LNCaP clone FGC (cell line): ENCODE measurements at regions not wholly inside any gene's neighbourhood (a gene's known extent, or its start where the extent isn't known, plus 50 kb on each side); places are given as distances from the start of the nearest gene placed in this dataset.

Experiments used
- DNase-seq: peaks from one replicate; pipeline ENCODE4 v3.0.0-alpha.2; 2011; ENCODE audit warnings: low read depth
- H3K4me3 ChIP-seq: 2 replicates; pipeline ENCODE4 v1.5.1; 2011; ENCODE audit warnings: mild to moderate bottlenecking, low read depth, low read length, control low read depth
- CTCF ChIP-seq: IDR thresholded peaks from 2 replicates; pipeline ENCODE4 v1.5.1; 2012; ENCODE audit warnings: mild to moderate bottlenecking; ENCODE audit not compliant: control insufficient read depth, insufficient read depth; ENCODE audit errors: extremely low read depth

GRCh38 chr9:108180541-108180940 lies 675.2 kb downstream of the ACTL7B start:
- no peak overlapping the region for H3K4me3 ChIP-seq
- DNase-seq: peak; percentile 47
- TF ChIP-seq CTCF: no peak

- no peak for TF ChIP-seq CTCF
- DNase-seq: no peak
- H3K4me3 ChIP-seq: no peak overlapping the region
Observed at GRCh38 chr9:108178318-108178717, 677.5 kb downstream of the ACTL7B start.

GRCh38 chr9:108168236-108168850 lies 678.8 kb upstream of the KLF4 start:
- no peak for TF ChIP-seq CTCF

GRCh38 chr9:108167136-108167900 lies 677.7 kb upstream of the KLF4 start:
- DNase-seq: no peak
- H3K4me3 ChIP-seq: no peak overlapping the region
- TF ChIP-seq CTCF: no peak

More at GRCh38 chr9:108168236-108168850, 678.8 kb upstream of the KLF4 start:
- DNase-seq: no peak
- no peak overlapping the region for H3K4me3 ChIP-seq

GRCh38 chr9:108166519-108166918 lies 677.0 kb upstream of the KLF4 start:
- DNase-seq: no peak
- no peak for TF ChIP-seq CTCF
- no peak overlapping the region for H3K4me3 ChIP-seq

GRCh38 chr9:108163321-108164005 lies 673.9 kb upstream of the KLF4 start:
- no peak for DNase-seq
- H3K4me3 ChIP-seq: no peak overlapping the region
- no peak for TF ChIP-seq CTCF
